HG02885 (cell line): ENCODE measurements at regions not wholly inside any gene's neighbourhood (a gene's known extent, or its start where the extent isn't known, plus 50 kb on each side); places are given as distances from the start of the nearest gene placed in this dataset.

Source experiments
- ATAC-seq: cut with Tn5 transposase; IDR thresholded peaks from one replicate; pipeline ENCODE4 v1.9.1; 2021; ENCODE audit warnings: mild to moderate bottlenecking; ENCODE audit not compliant: unreplicated experiment, poor library complexity

GRCh38 chr10:91034494-91035159 lies 113.7 kb upstream of the ANKRD1 start:
- no peak for ATAC-seq

GRCh38 chr10:91035650-91036292 lies 114.9 kb upstream of the ANKRD1 start:
- ATAC-seq: no peak

GRCh38 chr10:91036807-91037411 lies 116.0 kb upstream of the ANKRD1 start:
- ATAC-seq: no peak

DNA sequence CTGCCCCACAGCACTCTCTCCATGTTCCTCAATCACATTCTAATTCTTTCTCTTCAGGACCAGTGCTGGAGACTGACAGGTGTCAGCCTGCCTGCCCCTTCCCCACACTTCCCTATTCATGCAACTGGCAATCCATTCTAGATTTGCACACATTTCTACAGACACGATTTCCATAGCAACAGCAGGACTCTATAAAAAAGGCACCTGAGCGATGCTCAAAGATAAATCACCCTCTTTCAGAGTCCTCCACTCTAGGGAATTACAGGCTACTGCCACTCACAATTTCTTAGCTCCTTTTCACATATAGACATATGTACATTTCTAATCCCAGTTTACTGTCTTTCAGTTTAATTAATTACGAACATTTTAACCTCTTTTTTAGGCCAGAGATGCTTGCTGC lies 118.1 kb upstream of the ANKRD1 start:
- no peak for ATAC-seq

DNA sequence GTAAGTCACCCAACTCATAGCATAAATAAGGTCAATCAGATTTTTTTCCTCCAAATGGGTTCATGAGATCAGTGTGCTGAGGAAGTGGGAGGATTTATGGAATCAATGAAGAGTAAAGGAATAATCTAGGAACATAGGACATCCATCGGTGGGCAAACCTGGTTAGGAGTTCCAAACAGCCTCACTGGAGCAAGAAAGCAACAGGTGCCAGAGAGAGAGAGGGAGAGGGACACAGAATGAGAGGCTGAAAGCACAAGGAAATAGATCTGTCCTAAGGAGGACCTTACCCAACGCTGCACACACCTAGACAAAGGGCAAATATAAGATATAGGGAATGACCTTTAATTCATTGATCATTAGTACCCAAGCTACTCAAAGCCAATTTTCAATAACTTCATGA lies 119.5 kb upstream of the ANKRD1 start:
- no peak for ATAC-seq

- no peak for ATAC-seq
Observed at GRCh38 chr10:91042069-91042468, 121.2 kb upstream of the ANKRD1 start.

- ATAC-seq: no peak
Observed at GRCh38 chr10:91043173-91043910, 122.5 kb upstream of the ANKRD1 start.

GRCh38 chr10:91046869-91047268 lies 126.0 kb upstream of the ANKRD1 start:
- no peak for ATAC-seq

GRCh38 chr10:91048380-91048779 lies 127.5 kb upstream of the ANKRD1 start:
- ATAC-seq: no peak

- no peak for ATAC-seq
Observed at GRCh38 chr10:91049296-91049987, 128.6 kb upstream of the ANKRD1 start.

DNA sequence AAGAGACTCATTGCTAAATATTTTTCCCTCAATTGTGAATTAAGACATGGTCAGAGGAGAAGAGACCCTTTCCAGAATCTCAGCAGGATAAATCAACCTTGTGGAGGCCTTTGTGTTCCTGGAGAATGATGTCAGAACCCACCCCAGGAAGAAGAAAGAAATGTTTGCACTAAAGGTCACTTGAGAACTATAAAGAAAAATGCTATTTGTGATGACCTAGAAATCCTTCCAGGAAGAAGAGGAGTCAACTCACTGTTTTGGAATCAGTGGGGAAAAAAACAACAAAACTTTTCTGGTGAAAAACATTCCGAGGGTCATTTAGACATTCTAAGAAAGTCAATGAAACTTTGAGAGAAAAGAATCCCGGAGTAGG lies 129.1 kb upstream of the ANKRD1 start:
- ATAC-seq: no peak

- ATAC-seq: no peak
Observed at GRCh38 chr10:91050371-91051034, 129.6 kb upstream of the ANKRD1 start.

GRCh38 chr10:91051829-91052228 lies 130.9 kb upstream of the ANKRD1 start:
- no peak for ATAC-seq

GRCh38 chr10:91054325-91054724 lies 133.4 kb upstream of the ANKRD1 start:
- no peak for ATAC-seq

DNA sequence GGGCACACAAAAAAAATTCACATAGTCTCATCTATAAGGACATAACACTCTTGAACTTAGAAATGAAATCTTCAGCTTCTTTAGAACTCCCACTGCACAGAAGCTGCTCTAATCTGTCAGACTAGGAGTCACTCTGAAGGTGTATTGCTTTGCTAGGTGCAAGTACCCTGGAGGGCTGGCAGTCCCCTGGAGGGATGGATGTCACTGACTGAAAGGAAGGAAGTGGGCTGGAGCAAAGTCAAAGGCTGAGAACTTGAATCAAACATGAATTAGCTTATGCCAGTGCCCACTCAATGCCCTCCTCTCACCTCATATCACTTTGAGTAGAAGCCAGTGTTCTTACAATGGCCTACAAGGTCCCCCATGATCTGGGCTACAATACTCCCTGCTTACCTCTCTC lies 140.3 kb upstream of the ANKRD1 start:
- ATAC-seq: no peak

DNA sequence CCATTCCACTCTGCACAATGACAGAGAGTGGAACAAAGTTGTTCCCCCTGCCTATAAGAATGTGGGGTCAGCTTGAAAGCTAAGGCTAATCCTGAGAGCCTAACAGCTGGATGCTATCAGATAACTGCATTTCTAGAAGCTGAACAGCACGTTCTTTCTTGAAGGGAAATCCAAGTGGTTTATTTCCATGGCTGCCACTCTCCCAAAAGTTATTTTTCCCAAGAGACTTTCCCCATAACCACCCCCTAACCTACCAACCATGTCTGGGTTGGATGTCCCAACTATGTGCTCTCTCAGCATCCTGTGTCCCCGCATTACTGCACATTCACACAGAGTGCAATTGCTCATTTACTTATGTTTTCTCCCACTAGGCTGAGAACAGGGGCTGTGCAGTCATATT lies 140.7 kb upstream of the ANKRD1 start:
- no peak for ATAC-seq

GRCh38 chr10:91062091-91062490 lies 141.2 kb upstream of the ANKRD1 start:
- ATAC-seq: no peak

DNA sequence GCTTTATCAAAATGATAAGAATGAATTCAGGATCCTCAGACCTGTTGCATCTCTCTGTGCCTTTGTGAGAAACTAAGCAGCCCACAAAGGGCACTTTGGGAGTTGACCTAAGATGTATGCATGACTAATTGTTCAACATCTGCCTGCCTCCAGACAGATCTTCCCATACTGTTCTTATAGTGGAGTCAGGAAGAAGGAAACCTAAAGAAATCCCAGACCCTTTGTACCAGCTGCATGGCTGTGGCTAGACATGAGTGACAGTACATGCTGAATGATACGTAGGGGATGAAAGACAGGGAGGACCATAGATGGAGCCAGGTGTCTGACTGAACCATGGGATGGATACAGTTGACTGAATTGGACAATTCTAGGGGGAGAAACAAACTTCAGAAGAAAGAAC lies 148.7 kb upstream of the PCGF5 start:
- no peak for ATAC-seq

DNA sequence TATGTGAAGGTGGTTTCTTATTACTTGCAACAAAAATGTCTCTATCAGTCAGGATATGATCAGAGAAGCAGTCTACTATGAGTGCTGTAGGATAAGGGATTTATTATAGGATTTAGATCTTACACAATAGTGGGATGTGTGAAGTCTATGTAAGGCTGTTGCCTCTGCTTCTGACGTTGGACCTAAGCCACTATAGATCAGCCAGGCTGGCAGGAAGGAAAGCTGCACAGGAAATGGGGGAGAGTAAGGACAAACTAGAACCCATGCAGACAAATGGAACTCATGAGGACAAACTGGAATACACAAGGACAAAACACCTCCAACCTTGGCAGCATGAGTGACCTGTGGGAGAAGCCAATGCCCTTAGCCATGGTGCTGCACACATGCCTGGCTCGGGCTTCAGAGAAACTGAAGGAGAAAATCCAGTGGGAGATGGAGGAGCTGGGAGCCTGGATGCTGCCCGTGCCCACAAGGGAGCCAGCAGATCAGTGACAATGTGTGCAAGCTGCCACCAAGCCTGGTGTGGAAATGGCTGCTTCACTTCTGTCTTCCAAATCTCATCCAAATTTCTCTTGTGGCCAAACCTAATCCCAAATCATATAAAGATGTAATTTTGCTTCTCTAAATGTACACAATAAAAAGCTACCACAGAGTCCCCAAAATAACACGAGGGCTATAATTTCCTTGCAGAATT lies 147.0 kb upstream of the PCGF5 start:
- no peak for ATAC-seq
